ENCODE measurements at regions not wholly inside any gene's neighbourhood (a gene's known extent, or its start where the extent isn't known, plus 50 kb on each side); places are given as distances from the start of the nearest gene placed in this dataset.

DNA sequence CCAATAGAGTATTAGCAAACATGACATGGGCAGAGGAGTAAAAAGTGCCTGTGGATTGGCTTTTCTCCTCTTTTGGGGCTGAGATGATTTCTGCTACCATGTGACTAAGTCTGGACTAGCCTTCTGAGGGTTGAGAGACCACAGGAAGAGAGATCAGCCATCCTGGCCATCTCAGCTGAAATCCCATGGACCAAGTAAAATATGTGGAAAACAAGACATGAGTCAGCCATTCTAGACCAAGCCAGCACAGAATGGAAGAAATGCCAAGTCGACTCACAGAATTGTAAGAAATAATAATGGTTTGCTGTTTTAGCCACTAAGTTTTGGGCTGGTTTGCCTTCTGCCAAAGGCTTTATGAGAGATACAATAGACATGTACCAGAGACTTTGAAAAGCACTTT, 377.8 kb downstream of the CHSY3 start:
- TF ChIP-seq POLR2A (IDR thresholded peaks at IDR 0.05) (no peak), EP300 (IDR thresholded peaks at IDR 0.05; ENCODE audit: low read depth) (no peak)
- TF ChIP-seq, protein P1, sequence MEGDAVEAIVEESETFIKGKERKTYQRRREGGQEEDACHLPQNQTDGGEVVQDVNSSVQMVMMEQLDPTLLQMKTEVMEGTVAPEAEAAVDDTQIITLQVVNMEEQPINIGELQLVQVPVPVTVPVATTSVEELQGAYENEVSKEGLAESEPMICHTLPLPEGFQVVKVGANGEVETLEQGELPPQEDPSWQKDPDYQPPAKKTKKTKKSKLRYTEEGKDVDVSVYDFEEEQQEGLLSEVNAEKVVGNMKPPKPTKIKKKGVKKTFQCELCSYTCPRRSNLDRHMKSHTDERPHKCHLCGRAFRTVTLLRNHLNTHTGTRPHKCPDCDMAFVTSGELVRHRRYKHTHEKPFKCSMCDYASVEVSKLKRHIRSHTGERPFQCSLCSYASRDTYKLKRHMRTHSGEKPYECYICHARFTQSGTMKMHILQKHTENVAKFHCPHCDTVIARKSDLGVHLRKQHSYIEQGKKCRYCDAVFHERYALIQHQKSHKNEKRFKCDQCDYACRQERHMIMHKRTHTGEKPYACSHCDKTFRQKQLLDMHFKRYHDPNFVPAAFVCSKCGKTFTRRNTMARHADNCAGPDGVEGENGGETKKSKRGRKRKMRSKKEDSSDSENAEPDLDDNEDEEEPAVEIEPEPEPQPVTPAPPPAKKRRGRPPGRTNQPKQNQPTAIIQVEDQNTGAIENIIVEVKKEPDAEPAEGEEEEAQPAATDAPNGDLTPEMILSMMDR (IDR thresholded peaks at IDR 0.05): no peak

Data from transverse colon (tissue), 3 donors.